NB4 (cell line): ENCODE measurements at regions not wholly inside any gene's neighbourhood (a gene's known extent, or its start where the extent isn't known, plus 50 kb on each side); places are given as distances from the start of the nearest gene placed in this dataset.

Experiments used
- DNase-seq: peaks from one replicate; pipeline ENCODE4 v3.0.0; 2010; ENCODE audit warnings: low read depth
- H3K4me3 ChIP-seq: one replicate; pipeline ENCODE4 v1.5.1; 2011; ENCODE audit warnings: mild to moderate bottlenecking, low read depth, low read length, moderate library complexity
- MAX ChIP-seq: IDR thresholded peaks from 2 replicates; pipeline ENCODE4 v1.6.1; 2011; ENCODE audit warnings: low read depth, low read length
- MYC ChIP-seq: IDR thresholded peaks from 2 replicates; pipeline ENCODE4 v1.6.1; 2011; ENCODE audit warnings: low read depth, low read length
- POLR2A ChIP-seq: IDR thresholded peaks from 2 replicates; pipeline ENCODE4 v1.6.1; 2011; ENCODE audit warnings: mild to moderate bottlenecking; ENCODE audit not compliant: insufficient read length; ENCODE audit errors: extremely low read depth
- TF ChIP-seq, protein P1 (sequence below): IDR thresholded peaks from one replicate; pipeline ENCODE4 v1.5.1; 2012; ENCODE audit warnings: low read depth, low read length

- TF ChIP-seq MYC (no peak), POLR2A (no peak), MAX (no peak)
- TF ChIP-seq, protein P1, sequence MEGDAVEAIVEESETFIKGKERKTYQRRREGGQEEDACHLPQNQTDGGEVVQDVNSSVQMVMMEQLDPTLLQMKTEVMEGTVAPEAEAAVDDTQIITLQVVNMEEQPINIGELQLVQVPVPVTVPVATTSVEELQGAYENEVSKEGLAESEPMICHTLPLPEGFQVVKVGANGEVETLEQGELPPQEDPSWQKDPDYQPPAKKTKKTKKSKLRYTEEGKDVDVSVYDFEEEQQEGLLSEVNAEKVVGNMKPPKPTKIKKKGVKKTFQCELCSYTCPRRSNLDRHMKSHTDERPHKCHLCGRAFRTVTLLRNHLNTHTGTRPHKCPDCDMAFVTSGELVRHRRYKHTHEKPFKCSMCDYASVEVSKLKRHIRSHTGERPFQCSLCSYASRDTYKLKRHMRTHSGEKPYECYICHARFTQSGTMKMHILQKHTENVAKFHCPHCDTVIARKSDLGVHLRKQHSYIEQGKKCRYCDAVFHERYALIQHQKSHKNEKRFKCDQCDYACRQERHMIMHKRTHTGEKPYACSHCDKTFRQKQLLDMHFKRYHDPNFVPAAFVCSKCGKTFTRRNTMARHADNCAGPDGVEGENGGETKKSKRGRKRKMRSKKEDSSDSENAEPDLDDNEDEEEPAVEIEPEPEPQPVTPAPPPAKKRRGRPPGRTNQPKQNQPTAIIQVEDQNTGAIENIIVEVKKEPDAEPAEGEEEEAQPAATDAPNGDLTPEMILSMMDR = no peak
- no peak for DNase-seq
- no peak overlapping the region for H3K4me3 ChIP-seq
Observed at GRCh38 chr6:164014346-164015087, 600.0 kb downstream of the QKI start.

GRCh38 chr6:164013480-164014208, 599.1 kb downstream of the QKI start:
- H3K4me3 ChIP-seq = no peak overlapping the region
- no peak for DNase-seq
- TF ChIP-seq MAX (no peak), POLR2A (no peak)
- TF ChIP-seq, protein P1 = no peak

- no peak overlapping the region for H3K4me3 ChIP-seq
- no peak for DNase-seq
- TF ChIP-seq, protein P1 = no peak
- no peak for TF ChIP-seq MYC
- TF ChIP-seq MAX = no peak
- no peak for TF ChIP-seq POLR2A
Observed at GRCh38 chr6:164011321-164011720, 596.8 kb downstream of the QKI start.

GRCh38 chr6:164010441-164011103, 596.1 kb downstream of the QKI start:
- H3K4me3 ChIP-seq = no peak overlapping the region
- TF ChIP-seq POLR2A = no peak
- TF ChIP-seq MYC = no peak
- TF ChIP-seq MAX = no peak
- TF ChIP-seq, protein P1 = no peak
- DNase-seq = no peak

- H3K4me3 ChIP-seq = no peak overlapping the region
- no peak for DNase-seq
- no peak for TF ChIP-seq POLR2A
- TF ChIP-seq, protein P1 = no peak
- no peak for TF ChIP-seq MYC
- no peak for TF ChIP-seq MAX
Observed at GRCh38 chr6:164008902-164009301, 594.4 kb downstream of the QKI start.
